Endothelial cell of umbilical vein (primary cell): ENCODE measurements at regions not wholly inside any gene's neighbourhood (a gene's known extent, or its start where the extent isn't known, plus 50 kb on each side); places are given as distances from the start of the nearest gene placed in this dataset.

Experiments used
- EZH2 ChIP-seq: IDR thresholded peaks from 2 replicates; pipeline ENCODE4 v1.6.1; 2012; ENCODE audit warnings: borderline replicate concordance, low read depth, mild to moderate bottlenecking, moderate library complexity, low read length, inconsistent platforms; ENCODE audit not compliant: severe bottlenecking
- POLR2A ChIP-seq: IDR thresholded peaks from 2 replicates; pipeline ENCODE4 v1.6.1; 2012; ENCODE audit warnings: low read depth, mild to moderate bottlenecking, control low read depth, low read length
- POLR2AphosphoS5 ChIP-seq: IDR thresholded peaks from 2 replicates; pipeline ENCODE4 v1.6.1; 2012; ENCODE audit warnings: low read depth, mild to moderate bottlenecking, control low read depth, low read length, moderate library complexity; ENCODE audit not compliant: insufficient read depth
- TF ChIP-seq, protein P1 (sequence below), 2 donors: IDR thresholded peaks; 1 replicate in 1 of 2; 2 replicates in 1 of 2; pipeline ENCODE4 v1.5.1; 2011; ENCODE audit warnings: low read length in 2 of 2, mild to moderate bottlenecking in 2 of 2, moderate library complexity in 2 of 2, control low read depth in 1 of 2, inconsistent platforms in 1 of 2, low read depth in 1 of 2; ENCODE audit not compliant: insufficient read depth in 1 of 2; ENCODE audit errors: extremely low read depth in 1 of 2

DNA sequence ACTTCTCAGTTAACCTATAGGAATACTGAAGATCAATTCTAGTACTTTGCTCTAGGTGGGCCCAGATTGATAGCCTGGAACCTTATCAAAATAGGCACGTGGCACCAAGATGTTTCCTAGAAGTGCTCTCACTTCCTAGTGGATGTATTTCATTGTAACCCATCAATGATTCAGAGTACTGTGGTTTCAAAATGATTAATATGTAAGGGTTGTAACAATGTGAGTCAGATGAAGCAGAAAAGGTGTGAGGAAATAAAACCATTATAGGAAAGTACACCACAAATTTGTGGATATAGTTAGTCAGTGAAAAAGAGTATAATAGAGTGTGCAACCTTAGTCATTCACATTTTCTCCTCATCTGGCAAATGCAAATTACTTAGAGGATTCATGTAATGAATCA is 177.3 kb upstream of the FST start:
- TF ChIP-seq, protein P1, sequence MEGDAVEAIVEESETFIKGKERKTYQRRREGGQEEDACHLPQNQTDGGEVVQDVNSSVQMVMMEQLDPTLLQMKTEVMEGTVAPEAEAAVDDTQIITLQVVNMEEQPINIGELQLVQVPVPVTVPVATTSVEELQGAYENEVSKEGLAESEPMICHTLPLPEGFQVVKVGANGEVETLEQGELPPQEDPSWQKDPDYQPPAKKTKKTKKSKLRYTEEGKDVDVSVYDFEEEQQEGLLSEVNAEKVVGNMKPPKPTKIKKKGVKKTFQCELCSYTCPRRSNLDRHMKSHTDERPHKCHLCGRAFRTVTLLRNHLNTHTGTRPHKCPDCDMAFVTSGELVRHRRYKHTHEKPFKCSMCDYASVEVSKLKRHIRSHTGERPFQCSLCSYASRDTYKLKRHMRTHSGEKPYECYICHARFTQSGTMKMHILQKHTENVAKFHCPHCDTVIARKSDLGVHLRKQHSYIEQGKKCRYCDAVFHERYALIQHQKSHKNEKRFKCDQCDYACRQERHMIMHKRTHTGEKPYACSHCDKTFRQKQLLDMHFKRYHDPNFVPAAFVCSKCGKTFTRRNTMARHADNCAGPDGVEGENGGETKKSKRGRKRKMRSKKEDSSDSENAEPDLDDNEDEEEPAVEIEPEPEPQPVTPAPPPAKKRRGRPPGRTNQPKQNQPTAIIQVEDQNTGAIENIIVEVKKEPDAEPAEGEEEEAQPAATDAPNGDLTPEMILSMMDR (IDR thresholded peaks at IDR 0.05; ENCODE audit: extremely low read depth in 1 of 2, insufficient read depth in 1 of 2, low read depth in 1 of 2, low read length in 2 of 2), result no peak
- TF ChIP-seq EZH2, result no peak
- peak; percentile 57 for TF ChIP-seq POLR2AphosphoS5
- TF ChIP-seq POLR2A, result no peak
